Brain microvascular endothelial cell (primary cell): ENCODE measurements at regions not wholly inside any gene's neighbourhood (a gene's known extent, or its start where the extent isn't known, plus 50 kb on each side); places are given as distances from the start of the nearest gene placed in this dataset.

Experiments used
- DNase-seq: peaks from one replicate; pipeline ENCODE4 v3.0.0-alpha.2; 2020
- H3K27ac ChIP-seq: fragments of 250-450 bp; sonication (Bioruptor Pico); 2 replicates; pipeline ENCODE4 v1.5.1; 2020; ENCODE audit warnings: mild to moderate bottlenecking, moderate library complexity
- H3K27me3 ChIP-seq: fragments of 250-450 bp; sonication (Bioruptor Pico); replicated peaks from 2 replicates; pipeline ENCODE4 v1.5.1; 2020; ENCODE audit warnings: mild to moderate bottlenecking
- H3K36me3 ChIP-seq: fragments of 250-450 bp; sonication (Bioruptor Pico); replicated peaks from 2 replicates; pipeline ENCODE4 v1.5.1; 2020; ENCODE audit warnings: mild to moderate bottlenecking
- H3K4me3 ChIP-seq: 2 replicates; pipeline ENCODE4 v1.5.1; 2011; ENCODE audit warnings: low read depth, mild to moderate bottlenecking, control low read depth, low read length, moderate library complexity
- in situ Hi-C: cut with HindIII; loops from 2 replicates; pipeline ENCODE4 v1.10.0; 2017; ENCODE audit warnings: low sequenced_read_pairs, low pct_ligation_motif_present
- TF ChIP-seq, protein P1 (sequence below): IDR thresholded peaks from 2 replicates; pipeline ENCODE4 v1.5.1; 2011; ENCODE audit warnings: low read depth, mild to moderate bottlenecking, moderate library complexity, low read length, control low read depth, inconsistent platforms; ENCODE audit errors: missing control alignments

DNA sequence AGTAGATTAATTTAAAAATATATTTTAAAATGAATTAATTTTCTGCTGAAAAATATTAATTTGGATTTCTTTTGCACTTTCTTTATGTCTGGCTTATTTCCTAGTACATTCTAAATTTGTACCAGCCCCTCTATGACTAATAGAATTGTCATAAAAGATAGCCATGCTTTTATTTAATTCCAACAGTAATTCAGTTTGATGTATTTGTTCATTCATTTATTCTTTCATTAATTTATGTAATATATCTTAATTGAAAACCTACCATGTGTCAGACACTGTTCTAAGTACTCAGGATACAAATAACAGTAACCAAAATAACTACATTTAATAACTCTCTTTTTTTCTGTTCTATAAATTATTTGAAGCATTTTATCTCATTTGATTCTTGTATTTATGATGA, 264.0 kb upstream of the CCDC179 start:
- in situ Hi-C loops = no loop called here
- DNase-seq = no peak
- Histone ChIP-seq H3K27ac (peak overlapping the region; percentile 4), H3K36me3 (no peaks in the 10 kb centered on the region), H3K4me3 (no peak overlapping the region), H3K27me3 (no peaks in the 10 kb centered on the region)
- TF ChIP-seq, protein P1, sequence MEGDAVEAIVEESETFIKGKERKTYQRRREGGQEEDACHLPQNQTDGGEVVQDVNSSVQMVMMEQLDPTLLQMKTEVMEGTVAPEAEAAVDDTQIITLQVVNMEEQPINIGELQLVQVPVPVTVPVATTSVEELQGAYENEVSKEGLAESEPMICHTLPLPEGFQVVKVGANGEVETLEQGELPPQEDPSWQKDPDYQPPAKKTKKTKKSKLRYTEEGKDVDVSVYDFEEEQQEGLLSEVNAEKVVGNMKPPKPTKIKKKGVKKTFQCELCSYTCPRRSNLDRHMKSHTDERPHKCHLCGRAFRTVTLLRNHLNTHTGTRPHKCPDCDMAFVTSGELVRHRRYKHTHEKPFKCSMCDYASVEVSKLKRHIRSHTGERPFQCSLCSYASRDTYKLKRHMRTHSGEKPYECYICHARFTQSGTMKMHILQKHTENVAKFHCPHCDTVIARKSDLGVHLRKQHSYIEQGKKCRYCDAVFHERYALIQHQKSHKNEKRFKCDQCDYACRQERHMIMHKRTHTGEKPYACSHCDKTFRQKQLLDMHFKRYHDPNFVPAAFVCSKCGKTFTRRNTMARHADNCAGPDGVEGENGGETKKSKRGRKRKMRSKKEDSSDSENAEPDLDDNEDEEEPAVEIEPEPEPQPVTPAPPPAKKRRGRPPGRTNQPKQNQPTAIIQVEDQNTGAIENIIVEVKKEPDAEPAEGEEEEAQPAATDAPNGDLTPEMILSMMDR = no peak

DNA sequence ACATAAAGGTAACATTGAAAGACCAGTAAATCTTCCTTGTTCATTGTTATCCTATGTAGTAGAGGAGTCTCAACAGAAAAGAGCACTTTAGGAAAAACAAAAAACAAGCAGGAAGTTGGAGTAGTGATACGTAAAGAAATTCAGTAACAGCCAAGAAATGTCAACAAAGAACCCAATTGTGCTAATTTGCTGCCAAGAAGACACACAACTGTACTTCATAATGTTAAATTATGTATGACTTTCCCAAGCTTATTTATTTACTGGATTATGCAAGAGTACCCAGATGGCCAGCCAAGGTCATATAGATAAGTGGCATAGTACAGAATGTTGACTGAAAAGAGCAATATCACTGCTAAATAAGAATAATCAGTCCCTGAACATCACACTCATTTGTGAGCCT, 264.7 kb upstream of the CCDC179 start:
- Histone ChIP-seq H3K36me3 (no peaks in the 10 kb centered on the region), H3K27me3 (no peaks in the 10 kb centered on the region), H3K4me3 (no peak overlapping the region), H3K27ac (peak overlapping the region; percentile 4)
- TF ChIP-seq, protein P1 = no peak
- DNase-seq = no peak
- in situ Hi-C loops = no loop called here

DNA sequence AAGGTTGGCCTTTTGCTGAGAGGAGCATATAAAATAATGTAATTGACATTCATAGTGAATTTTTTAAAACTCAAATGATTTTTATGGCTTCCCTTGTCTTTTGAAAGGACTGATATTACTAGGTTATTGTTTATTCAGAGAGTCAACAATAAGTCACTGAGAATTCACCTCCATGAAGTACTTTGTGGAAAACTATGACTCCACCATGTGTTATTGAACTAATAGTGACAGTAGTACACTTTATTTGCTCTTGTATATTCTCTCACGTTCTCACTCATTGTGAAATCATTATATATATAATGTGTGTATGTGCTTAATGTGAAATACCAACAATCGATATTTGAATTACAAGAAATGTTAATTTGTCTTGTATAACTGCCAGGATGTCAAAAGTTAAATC, 267.4 kb upstream of the CCDC179 start:
- TF ChIP-seq, protein P1 = no peak
- Histone ChIP-seq H3K36me3 (no peaks in the 10 kb centered on the region), H3K27ac (no peak overlapping the region), H3K27me3 (no peaks in the 10 kb centered on the region), H3K4me3 (no peak overlapping the region)
- no peak for DNase-seq
- in situ Hi-C loops = no loop called here

DNA sequence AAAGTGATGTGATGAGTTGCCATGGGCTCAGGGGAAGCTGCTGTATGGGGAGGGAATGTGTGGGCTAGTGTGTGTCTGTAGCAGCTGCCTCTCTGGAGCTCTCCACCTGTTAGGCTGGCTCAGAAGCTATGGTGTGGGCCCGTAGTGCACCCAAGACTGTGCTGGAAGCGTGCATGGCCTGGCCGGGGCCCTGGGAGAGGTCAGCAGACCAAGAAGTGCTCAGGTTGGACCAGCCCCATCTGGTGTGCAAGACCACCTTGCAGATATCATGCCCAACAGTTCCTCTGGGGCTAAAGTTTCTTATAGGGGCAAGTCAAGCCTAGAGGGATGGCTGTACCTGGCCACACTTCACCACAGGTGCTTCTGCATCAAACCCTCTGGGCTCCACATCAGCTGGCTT, 274.4 kb upstream of the CCDC179 start:
- DNase-seq = no peak
- Histone ChIP-seq H3K27me3 (no peaks in the 10 kb centered on the region), H3K4me3 (no peak overlapping the region), H3K27ac (no peak overlapping the region), H3K36me3 (no peaks in the 10 kb centered on the region)
- TF ChIP-seq, protein P1 = no peak
- in situ Hi-C loops = no loop called here

DNA sequence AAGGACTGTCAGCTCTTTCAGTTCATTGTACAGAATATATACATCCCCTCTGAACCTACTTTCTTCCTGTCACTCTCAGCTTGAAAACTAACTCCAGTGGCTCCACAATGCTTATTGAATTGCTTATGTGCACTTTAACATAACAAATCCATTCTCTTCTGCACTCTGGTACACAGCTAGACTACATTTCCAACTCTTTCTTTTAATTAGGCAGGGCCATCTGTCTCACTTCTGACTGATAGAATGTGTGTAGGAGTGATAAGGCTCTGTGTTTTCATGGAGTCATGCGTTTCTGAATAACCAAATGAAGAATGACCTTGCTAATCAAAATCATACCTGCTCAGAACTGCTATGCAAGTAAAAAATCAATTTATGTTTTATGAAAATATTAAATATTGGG, 278.5 kb upstream of the CCDC179 start:
- in situ Hi-C loops = no loop called here
- no peak overlapping the region for H3K27ac ChIP-seq
- TF ChIP-seq, protein P1 = no peak

DNA sequence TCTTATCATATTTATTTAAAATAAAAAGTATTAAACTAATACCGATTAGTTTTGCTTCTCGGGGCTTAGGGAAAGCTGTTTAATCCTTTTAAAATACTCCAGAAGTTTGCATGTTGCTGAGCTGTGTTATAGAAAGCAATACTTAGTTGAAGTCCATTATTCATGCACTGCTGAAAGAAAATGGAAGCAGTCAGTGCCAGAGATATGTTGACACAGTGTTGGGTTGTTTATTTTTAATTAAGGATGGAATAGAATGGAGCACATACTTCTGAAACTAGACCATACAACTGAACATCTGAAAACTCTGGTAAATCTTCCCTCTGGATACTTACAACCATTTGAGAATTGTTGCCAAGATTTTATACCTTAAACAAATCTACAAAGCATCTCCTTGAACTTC, 282.7 kb upstream of the CCDC179 start:
- H3K27me3 ChIP-seq = no peaks in the 10 kb centered on the region
- no peaks in the 10 kb centered on the region for H3K36me3 ChIP-seq
- no peak overlapping the region for H3K4me3 ChIP-seq
- no peak overlapping the region for H3K27ac ChIP-seq
- DNase-seq = no peak
- in situ Hi-C loops = no loop called here
- TF ChIP-seq, protein P1 = no peak

More for the DNA sequence above, 278.5 kb upstream of the CCDC179 start:
- Histone ChIP-seq H3K4me3 (no peak overlapping the region), H3K27me3 (no peaks in the 10 kb centered on the region), H3K36me3 (no peaks in the 10 kb centered on the region)
- no peak for DNase-seq
